GM21786 (cell line): ENCODE measurements at regions not wholly inside any gene's neighbourhood (a gene's known extent, or its start where the extent isn't known, plus 50 kb on each side); places are given as distances from the start of the nearest gene placed in this dataset.
"Not testable (repeated sequence)": the region's sequence is repeated elsewhere in the genome, so short reads cannot be mapped to it uniquely, and the experiment has no call there.

Source experiments
- ATAC-seq: cut with Tn5 transposase; IDR thresholded peaks from one replicate; pipeline ENCODE4 v1.9.1; 2021; ENCODE audit not compliant: unreplicated experiment

DNA sequence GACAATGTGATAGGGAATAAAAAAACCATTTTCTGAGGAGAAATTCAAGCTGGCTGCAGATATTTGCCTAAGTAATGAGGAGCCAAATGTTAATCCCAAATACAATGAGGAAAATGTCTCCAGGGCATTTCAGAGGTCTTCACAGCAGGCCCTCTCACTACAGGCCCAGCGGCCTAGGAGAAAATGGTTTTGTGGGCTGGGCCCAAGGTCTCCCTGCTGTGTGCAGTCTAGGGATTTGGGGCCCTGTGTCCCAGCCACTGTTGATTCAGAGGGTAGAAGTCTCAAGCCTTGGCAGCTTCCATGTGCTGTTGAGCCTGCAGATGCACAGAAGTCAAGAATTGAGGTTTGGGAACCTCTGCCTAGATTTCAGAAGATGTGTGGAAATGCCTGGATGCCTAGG is 778.7 kb downstream of the CENPC start:
- no peak for ATAC-seq

DNA sequence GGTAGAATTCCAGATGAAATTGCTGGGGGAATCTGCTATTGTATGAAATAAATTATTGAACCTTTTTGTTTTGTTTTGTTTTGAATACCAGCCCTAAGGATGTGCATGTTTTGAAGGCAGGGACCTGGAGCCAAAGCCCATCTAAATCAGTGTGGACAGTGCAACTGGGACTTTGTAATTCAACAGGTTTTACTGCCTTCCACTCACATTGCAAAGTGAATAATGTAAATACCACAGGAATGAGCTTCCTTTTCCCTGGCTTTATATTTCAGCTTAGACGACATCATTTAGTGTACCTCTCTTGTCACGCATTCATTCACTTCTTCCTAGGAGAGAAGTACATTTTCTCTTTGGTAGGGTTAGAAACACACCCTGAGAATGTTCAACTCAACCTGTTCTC is 795.0 kb downstream of the CENPC start:
- ATAC-seq: no peak

DNA sequence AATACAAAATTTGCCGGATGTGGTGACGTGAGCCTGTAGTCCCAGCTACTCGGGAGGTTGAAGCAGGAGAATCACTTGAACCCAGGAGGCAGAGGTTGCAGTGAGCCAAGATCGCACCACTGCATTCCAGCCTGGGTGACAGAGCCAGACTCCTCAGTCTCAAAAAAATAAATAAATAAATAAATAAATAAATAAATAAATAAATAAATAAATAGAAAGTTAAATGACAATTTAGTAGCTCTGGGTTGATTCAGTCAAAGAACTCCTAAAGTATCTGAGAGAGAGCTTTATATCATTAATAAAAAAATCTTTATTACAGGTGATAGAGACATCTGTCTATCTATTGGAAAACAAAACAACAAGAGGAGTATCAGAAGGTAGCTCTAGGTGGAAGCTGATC is 798.4 kb downstream of the CENPC start:
- not testable (repeated sequence) for ATAC-seq

DNA sequence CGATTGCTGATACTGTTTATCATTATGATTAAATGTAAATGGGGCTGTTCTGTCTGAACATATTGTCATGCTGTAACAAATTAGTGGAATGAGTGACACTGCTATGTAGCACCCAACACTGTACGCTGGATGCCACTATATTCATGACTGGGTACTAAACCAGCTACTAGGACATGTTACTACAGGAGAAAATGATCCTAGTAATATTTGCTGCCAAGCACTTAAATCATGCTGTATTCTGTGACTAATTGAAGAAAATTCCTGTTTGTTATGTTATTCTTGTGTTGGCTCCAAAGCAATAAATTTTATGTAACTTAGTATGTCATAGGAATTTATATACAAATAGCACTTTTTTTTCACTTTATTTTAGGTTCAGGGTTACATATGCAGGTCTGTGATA is 804.2 kb downstream of the CENPC start:
- ATAC-seq: no peak

DNA sequence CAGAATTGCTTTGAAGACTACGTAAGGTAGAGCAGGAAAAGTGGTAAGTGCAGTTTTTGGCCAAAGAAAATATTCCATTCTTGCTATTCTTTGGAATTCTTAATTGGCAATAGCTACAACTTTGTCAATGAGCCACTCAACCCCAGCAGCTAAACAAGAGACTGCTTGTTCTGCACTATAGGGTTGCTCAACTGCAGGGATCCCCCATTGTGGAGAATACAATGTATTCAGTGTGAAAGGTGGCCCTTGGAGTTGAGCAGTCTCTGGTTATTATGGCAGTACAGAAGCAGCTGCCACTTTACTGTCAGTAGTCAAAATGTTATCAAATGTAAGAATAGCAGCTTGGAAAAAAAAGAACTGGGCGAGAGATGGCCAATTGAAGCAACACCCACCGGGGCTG is 808.7 kb downstream of the CENPC start:
- ATAC-seq: no peak

DNA sequence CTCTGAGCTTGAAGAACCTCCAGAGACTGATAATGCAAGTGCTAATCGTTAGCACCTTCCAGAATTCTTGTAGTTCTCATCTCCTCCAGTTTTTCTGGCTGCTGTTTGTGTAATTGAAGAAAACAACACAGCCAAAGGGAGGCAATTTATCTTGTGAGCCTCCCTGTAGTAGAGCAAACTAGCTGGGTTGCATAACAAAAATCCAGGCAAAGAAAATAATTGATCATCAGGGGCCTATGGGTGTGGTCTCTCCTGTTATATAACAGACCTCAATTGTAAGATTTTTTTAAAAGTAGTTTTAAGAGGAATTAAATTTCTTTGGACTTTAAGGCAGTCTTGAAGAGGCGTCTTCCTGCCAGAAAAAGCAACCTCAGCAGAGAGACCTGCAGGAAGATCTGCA is 817.0 kb downstream of the CENPC start:
- ATAC-seq: no peak

DNA sequence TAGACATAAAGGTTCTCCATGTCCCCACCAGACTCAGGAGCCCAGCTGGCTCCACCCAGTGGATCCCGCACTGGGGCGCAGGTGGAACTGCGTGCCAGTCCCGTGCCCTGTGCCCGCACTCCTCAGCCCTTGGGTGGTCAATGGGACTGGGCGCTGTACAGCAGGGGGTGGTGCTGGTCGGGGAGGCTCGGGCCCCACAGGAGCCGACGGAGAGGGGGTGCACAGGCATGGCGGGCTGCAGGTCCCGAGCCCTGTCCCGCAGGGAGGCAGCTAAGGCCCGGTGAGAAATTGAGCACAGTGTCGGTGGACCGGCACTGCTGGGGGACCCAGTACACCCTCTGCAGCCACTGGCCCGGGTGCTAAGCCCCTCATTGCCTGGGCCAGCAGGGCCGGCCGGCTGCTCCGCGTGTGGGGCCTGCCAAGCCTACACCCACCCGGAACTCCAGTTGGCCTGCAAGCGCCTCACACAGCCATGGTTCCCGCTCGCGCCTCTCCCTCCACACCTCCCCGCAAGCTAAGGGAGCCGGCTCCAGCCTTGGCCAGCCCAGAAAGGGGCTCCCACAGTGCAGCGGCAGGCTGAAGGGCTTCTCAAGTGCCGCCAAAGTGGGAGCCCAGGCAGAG is 832.9 kb downstream of the CENPC start:
- not testable (repeated sequence) for ATAC-seq

DNA sequence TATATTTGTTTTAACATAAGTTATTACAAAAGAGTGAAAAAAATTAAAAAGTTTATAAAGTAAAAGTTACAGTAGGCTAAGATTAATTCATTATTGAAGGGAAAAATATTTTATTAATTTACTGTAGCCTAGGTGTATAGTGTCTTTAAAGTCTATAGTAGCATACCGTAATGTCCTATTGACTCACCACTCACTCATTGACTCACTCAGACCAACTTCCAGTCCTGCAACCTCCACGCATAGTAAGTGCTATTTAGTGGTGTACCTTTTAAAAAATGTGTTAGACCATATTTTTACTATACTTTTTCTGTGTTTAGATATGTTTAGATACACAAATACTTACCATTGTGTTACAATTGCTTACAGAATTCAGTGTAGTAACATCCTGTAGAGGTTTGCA is 841.1 kb downstream of the CENPC start:
- ATAC-seq: no peak

DNA sequence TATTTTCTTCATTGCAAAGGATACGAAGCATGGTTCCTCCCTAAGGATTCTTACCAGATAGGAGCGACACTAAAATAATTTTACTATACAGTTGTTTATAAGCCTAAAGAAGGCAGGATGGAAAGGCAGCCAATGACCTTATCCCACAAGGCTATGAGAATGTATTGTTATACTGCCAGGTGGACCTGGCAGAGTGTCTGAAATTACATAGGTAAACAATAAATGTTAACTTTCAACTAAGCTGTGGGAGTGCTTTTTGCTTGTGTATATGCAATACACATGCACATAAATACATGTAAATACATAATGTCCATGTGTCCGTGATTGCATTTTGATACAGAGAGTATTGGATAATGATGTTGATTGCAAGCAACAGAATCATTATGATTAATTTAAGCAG is 850.6 kb downstream of the CENPC start:
- no peak for ATAC-seq

DNA sequence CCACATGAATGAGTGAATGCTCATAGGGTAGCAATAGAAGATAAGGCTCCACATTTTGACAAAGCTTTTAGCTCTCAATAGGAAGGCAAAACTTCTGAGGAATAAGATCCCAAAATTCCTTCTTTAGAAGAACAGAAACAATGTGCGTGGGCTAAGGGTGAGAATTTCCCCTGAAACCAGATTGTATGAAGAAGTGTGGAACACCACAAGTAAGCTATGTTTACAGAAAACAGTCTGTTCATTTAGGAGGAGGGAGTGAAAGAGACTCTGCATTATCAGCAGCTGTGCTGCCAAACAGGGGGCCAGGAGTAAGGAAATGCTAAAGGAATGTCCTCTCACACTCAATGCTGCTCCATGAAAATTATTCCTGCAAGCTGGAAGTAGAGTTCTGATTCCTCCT is 851.6 kb downstream of the CENPC start:
- ATAC-seq: no peak

DNA sequence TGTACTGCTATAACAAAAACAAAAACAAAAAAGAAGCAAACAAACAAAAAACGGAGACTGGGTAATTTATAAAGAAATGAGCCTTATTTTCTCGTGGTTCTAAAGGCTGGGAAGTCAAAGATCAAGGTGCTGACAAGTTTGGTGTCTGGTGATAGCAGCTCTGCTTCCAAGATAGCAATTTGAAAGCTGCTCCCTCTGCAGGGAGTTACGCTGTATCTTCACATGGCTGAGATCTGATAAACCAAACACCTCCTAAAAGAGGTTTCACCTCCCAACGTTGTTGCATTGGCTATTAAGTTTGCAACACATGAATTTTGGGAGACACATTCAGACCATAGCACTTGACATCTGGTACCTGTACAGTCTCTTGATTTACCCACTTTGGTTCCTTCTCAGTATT is 854.2 kb downstream of the CENPC start:
- ATAC-seq: no peak

DNA sequence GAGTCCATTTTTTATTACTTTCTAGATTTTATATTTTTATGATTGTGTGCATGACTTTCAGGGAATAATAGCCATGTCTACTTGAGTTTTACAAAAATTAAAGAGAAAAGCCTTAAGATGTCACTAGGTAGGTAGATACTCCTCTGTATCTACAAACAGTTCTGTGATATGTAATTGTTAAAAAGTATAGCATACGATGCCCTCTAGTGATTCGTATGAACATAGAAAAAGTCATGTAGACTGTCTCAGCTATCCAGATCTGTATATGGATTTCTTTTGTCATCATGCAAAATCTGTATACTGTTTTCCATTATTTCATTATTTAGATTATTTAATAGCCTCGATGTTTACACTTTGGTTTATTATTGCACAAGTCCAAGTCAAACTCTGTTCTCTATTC is 856.6 kb downstream of the CENPC start:
- ATAC-seq: no peak

DNA sequence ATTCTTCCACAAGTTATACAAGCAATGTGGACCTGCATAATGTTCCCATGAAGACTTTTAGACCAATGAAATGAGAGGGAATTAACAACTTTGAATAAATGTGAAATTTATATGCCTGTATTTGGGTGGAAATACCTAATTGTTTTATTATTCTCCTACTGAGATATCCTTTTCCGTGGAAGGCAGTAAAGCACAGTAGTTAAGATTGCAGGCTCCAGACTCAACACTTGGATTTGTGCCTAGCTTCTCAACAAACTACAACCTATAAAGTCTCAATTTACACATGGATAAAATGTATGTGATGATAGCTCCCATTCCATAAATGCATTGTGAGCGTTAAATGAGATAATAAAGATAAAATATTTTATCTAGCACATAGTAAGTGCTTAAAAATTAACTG is 857.8 kb downstream of the CENPC start:
- ATAC-seq: no peak

DNA sequence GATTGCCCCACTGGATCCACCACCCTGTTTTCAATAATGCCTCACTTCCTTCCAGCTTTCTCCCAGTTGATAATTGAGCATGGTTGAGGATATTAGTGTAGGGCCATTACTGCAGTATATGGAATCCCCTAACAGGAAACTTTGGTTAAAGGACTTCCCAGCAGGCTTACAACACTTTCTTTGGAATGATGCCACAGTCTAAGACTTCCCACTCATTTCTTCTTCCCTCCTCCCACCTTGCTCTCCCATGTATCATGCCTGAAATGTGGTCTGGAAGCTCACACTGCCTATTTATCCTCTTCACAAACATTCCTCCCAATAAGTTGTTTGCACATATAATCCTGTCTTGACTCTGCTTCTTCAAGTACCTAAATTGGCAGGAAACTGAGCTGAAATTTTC is 863.3 kb downstream of the CENPC start:
- ATAC-seq: no peak

DNA sequence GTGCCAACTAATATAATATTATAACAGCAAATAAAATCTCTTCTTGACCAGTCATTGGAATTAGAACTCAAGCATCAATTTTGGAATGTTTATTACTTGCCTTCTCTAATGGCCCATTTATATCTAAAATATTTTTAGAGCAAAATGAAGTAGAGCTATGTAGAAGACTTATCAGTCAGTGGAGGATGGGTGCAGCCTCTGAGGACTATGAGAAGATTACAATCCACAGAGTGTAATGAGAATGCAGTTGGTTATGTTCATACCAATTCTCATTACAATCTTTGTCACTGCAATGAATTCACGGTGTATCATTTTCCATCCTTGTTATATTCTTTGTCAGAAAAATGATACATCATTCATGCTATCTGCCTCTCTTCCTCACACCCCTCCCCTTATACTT is 878.1 kb downstream of the CENPC start:
- no peak for ATAC-seq

DNA sequence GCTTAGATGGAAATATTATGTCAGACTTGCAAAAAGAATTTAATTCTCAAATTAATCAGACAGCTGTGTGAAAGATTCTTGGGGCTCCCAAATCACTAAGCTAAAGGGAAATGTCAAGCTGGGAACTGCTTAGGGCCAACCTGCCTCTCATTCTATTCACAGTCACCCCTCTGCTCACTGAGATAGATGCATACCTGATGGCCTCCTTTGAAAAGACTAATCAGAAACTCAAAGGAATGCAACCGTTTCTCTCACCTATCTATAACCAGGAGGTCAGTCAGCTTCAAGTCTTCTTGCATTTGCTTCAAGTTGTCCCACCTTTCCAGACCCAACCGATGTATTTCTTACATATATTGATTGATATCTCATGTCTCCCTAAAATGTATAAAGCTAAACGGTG is 882.7 kb downstream of the CENPC start:
- ATAC-seq: no peak

DNA sequence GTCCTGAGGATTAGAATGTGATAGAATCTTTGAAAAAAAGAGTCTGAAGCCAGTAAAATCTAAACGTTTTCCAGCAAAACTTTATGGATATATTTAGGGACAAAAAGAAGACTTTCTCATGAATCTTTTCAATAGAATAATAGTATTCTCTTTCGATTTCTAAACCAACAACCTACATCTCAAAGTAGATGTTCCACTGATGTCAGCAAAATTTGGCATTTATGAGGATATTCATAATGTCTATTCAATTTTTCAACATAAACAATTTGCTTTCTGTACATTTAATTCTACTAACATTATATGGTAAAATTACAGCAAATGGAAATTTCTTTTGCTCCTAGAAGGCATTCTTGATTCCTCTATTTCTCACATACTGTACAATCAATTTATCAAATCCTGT is 886.5 kb downstream of the CENPC start:
- no peak for ATAC-seq

DNA sequence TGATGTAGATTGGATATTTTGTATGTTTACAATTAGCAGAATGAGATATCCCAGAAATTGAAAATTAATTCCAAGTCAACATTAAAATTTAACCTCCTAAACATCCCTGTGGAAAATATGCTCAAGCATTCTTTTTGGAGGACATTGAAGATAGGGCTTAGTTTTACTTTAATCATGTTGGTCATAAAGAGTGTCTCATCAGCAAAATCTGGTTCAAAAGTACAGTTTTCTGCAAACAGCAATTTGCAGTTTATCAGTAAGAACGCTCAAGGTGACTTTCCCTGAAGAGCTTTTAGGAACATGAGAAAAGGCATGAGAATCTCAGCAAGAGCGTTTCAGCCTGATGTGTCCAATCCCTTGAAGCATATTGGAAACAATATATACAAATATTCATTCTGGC is 889.8 kb downstream of the CENPC start:
- ATAC-seq: no peak

DNA sequence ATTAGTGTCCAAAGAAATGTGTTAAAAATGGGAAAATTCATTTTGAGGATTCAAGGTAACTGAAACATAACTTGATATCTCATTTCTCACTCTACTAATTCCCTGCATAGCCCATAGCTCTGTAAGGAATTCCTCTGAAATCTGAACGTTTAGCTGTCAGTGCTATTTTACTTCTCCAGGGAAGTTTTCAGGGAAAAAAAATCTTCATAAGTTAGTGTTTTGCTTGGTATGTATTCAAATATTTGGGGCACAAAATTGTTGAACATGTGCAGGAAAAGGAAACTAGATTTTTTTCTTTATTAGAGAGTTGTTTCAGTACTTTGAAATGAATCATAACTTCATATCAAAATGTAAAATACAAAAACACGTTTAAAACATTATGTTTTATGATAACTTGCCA is 891.4 kb downstream of the CENPC start:
- ATAC-seq: no peak

DNA sequence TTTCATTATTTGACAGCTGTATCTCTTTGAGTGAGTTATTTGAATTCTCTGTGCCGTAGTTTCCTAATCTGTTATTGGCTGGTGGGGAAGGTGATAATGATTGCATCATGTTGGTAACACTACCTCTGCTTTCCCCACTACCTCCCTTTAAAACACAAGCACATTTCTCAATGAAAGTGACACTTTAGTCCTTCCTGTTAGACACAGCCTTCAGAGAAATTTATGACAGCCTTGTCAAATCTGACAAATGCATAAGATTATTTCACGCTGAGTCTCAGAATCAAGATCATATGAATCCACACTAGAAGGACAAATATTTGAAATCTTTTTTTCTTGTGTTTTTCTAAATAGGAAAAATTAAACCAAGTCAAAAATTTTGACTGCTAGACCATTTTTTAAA is 896.1 kb downstream of the CENPC start:
- ATAC-seq: no peak

DNA sequence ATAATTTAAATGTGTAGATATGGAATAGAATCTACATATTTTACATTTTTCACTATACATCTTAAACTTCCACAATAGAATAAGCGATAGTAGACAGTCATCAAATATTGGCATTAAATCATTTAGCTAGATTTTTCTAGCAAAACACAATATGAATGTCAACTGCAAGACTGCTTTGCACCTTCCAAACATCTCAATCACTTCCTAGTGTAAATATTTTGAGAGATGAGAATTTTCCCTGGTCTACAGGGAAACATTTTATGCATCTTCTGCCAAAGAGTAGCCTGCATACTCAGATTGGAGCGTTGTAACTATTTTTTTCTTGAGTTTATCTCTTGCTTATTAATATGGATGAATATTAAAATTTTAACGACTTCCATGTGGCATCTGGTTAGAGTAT is 897.4 kb downstream of the CENPC start:
- no peak for ATAC-seq

DNA sequence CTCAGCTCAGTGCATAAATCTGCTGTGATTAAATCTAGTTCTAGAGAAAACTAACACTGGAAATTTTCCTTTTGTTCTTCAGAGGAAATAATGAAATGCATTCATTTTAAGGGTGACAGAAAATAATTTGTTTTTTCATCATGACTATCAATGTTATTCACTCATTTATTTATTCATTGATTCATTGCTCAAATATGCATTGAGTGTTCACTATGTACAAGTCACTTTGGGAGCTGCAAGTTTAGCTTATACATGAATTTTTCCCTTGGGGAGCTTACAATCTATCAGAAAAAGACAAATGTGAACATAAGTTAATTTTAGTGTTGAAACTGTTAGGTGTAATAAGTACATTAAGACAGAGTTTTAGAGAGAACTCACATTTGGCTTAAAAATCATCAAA is 897.8 kb downstream of the CENPC start:
- no peak for ATAC-seq

DNA sequence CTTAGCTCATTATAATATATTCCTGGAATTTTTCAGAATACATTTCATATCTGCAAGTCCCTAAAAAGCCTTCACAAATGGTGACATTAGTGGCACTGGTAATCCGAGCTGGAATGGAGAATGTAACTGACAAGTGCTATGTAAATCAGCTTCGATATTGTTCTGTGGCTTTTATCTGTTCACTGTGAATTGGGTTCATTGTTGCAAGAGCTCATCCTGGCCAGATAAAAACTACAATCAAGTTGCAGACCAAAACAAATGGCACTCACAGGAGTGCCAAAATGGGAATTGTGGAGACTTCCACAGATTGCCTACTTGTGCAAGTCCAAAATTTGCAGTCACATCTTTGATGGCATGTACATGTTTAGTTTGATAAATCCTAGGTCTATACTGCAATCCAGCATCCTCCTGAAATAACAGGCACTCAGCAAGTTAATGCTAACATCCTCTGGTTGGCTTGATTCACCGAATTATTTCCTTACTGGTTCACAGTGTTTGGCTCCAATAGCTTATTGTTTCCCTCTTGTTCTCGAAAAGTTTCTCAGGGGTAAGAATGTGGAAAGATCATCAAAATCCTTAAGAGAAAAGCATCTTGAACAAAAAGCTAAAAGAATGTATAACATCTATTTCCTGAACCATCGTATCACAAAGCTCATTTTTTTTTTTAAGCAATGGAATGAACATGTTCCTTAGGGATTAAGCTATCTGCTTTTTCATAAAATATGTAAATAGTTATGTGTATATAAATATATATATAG is 904.9 kb downstream of the CENPC start:
- ATAC-seq: no peak
